LHCN-M2 (cell line): ENCODE measurements at regions not wholly inside any gene's neighbourhood (a gene's known extent, or its start where the extent isn't known, plus 50 kb on each side); places are given as distances from the start of the nearest gene placed in this dataset.
A peak's percentile ranks its signal among the peaks of the same experiment; 100 is the strongest.
"Not testable (repeated sequence)": the region's sequence is repeated elsewhere in the genome, so short reads cannot be mapped to it uniquely, and the experiment has no call there.

Experiments used
- DNase-seq: peaks from one replicate; pipeline ENCODE4 v3.0.0-alpha.2; 2012; ENCODE audit warnings: low read depth

DNA sequence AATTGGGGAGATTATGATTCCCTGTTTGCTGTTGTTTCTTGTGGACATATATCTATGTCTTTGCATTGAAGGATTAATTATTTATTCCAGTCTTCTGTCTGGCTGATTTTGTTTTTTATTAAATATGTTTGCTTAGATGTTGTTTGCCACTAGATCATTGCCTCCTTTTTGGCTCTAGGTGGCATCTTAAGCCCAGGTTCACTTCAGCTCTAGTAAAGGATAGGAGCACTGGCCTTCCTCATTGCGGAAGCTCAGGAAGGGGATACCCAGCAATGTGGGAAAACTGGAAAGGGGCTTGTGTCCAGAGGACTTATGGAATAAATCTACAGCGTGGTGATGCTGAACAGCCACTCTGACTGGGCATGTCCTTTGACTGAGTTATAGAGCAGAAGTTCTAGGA, 821.6 kb downstream of the PDCD6IP start:
- DNase-seq: peak; percentile 16

- DNase-seq: no peak
Measured at GRCh38 chr3:34626699-34627098, 828.3 kb downstream of the PDCD6IP start.

- no peak for DNase-seq
Measured at GRCh38 chr3:34634939-34635338, 836.5 kb downstream of the PDCD6IP start.

- no peak for DNase-seq
Measured at GRCh38 chr3:34635352-34635850, 837.0 kb downstream of the PDCD6IP start.

GRCh38 chr3:34646911-34647460, 848.6 kb downstream of the PDCD6IP start:
- peak; percentile 71 for DNase-seq

DNA sequence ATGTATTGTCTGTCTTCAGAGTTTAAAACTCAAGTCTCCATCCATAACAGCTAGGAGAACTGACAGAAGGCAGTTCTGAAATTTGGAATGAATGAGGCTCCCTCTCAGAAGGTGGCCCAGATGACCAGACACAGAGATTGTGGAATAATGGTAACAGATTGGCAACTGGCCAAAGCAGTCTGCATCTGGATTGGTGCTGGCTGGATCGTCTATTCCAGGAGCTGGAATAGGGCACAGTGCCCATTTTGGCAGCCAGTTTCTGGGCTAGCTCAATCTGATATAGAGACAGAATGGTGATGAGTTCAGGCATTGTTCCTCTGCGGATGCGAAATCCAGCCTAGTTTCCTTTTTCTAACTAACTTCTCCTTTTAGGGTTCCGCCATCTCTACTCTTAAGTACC, 851.7 kb downstream of the PDCD6IP start:
- no peak for DNase-seq

GRCh38 chr3:34668915-34669314, 870.5 kb downstream of the PDCD6IP start:
- DNase-seq: no peak

DNA sequence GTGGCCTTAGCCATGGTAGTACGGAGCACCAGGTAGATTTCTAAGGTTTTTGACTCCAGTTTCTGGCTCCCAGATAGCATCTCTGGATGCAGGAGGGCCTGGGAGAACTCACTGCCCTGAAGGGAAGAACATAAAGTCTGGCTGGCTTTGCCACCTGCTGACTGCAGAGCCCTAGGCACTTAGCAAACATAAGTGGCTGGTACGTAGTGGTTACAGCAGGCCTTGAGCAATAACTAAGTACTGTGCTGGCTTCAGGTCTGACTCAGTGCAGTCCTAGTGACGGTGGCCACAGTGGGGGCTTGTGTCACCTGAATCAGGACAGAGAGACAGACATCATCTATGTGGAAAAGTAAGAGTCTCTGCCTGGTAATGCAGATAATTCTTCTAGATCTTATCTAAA, 871.1 kb downstream of the PDCD6IP start:
- no peak for DNase-seq

- DNase-seq: peak; percentile 62
Measured at GRCh38 chr3:34675383-34676120, 877.1 kb downstream of the PDCD6IP start.

DNA sequence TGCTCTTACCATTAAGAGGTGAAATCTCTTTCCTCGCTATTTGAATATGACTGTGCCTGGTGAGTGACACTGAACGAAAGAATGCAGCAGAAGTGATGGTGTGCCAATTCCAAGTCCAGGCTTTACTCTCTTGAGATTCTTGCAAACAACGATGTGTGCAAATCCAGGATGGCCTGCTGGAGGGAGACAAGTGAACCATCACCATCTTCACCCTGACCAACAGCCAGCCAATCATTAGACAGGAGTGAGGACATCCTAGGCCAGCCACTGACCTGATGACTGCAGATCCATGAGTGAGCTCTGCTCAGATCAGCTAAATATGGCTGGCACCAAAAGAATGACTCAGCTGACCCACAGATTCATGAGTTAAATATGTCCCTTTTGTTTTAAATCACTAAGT, 878.0 kb downstream of the PDCD6IP start:
- peak; percentile 78 for DNase-seq

- no peak for DNase-seq
Measured at GRCh38 chr3:34678575-34678974, 880.1 kb downstream of the PDCD6IP start.

GRCh38 chr3:34679055-34679454, 880.6 kb downstream of the PDCD6IP start:
- not testable (repeated sequence) for DNase-seq

DNA sequence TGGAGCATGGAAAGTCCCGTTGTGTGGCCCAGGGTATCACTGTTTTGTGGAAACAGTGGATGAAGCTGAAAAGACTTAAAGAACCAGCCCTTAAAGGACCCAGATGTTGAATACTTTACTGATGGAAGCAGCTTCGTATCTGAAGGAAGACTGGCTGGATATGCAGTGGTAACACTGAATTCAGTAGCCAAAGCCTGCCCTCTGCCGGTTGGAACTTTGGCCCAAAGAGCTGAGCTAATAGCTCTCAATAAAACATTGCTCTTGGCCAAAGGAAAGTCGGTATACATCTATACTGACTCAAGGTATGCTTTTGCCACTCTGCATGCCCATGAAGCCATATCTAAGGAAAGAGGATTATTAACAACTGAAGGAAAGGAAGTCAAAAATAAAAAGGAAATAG, 885.4 kb downstream of the PDCD6IP start:
- no peak for DNase-seq

DNA sequence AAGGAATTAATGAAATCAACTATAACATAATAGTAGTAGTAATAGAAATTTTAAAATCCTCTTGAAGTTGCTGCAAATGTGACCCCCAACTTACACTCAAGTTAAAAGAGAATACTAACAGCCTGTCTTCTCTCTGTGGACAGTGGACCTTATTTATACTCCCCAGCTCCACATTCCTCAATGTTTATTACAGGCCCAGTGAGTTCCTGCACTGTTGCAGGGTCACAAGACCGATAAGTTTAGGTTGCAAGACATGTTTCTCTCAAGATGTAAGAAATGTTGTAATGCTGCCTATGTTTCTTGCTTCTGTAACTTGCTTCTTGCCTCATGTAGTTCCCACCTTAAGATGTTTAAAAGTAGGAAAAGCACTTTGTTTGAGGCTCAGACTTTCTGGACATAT, 888.1 kb downstream of the PDCD6IP start:
- no peak for DNase-seq

DNA sequence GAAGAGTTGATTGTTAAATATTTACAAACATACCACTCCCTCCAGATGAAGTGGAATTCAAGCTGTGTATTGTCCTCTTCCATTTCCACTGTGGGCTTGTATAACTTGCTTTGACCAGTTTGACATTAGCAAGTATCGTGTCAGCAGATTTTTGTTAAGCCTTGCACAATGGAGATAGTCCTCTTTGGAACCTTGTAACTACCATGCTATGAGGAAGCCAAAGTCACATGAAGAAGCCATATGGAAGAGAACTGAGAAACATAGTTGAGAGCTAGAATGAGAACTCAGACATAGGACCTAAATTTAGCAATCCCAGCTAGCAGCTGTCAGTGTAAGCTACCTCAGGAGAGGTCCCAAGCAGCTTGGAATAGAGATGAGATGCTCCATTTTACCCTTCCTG, 889.2 kb downstream of the PDCD6IP start:
- DNase-seq: peak; percentile 15

DNA sequence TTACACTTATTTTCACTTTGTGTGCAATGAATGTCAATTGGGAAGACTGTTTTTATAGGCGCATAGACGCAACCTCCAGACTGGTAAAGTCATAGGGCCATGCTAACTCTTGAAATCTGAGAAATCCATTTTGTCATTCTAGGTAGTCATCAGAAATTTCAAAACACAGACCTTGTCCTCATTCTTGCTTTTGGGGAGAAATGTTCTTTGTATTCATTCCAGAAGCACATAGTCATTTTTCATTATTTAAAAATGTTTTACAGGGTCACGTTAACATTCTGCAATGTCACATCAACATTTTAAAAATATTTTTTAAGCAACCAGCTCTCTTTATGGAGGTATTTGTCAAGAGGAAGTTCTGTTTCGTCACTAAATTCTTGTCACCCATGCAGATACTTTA, 898.4 kb downstream of the PDCD6IP start:
- DNase-seq: peak; percentile 54

GRCh38 chr3:34703053-34703452, 904.6 kb downstream of the PDCD6IP start:
- DNase-seq: no peak

DNA sequence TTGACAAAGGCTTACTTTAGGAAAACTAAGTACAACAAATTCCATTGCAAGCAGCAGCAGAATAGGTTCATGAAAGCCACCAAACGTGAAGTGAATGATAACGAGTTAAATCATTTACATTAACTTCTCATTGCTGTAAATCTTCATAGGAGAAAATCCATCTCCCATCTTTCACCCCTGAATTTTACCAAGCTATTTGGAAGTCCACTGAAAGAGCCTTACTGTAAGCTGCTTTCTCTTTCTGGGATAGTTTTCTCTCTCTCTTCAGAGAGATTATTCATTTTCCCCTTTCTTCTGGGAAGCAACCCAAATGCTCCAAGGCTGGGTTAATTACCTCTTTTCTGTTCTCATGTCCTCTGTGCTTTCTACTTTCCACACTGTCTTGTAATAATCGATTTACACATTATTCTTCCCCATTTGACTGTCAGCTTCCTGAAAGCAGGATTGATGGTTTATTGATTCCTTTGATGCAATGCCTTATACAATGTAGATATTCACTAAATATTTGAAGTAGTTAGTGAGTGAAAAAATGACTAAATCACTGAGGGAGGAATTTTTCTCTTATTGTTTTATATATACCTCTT, 914.3 kb upstream of the ARPP21 start:
- DNase-seq: no peak

GRCh38 chr3:34725774-34726173, 913.6 kb upstream of the ARPP21 start:
- peak; percentile 6 for DNase-seq

GRCh38 chr3:34727700-34728099, 911.6 kb upstream of the ARPP21 start:
- peak; percentile 6 for DNase-seq

DNA sequence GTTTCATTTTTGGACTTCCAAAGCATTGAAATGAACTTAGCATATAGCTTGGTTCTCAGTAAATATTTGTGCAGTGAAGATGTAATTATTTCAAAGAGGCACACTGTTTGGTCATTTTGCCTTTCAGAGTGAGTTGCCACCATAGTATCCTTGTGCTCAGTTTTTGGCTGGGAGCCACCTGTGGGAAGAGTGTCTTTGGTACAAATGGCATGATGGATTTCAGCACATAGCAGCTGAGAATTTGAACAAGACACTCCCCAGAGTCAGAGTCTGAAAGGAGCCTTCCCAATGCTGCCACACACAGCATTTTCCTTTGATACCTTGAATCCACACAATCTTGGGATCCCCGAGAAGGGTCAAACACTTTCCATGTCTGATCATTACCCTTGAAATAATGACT, 897.2 kb upstream of the ARPP21 start:
- DNase-seq: peak; percentile 48

- DNase-seq: peak; percentile 26
Measured at GRCh38 chr3:34758630-34759261, 880.6 kb upstream of the ARPP21 start.

GRCh38 chr3:34777386-34777785, 861.9 kb upstream of the ARPP21 start:
- no peak for DNase-seq
